Retinal pigment epithelial cell (primary cell): ENCODE measurements at regions not wholly inside any gene's neighbourhood (a gene's known extent, or its start where the extent isn't known, plus 50 kb on each side); places are given as distances from the start of the nearest gene placed in this dataset.

Source experiments
- DNase-seq: peaks from one replicate; pipeline ENCODE4 v3.0.0-alpha.2; 2010; ENCODE audit warnings: low read depth
- H3K4me3 ChIP-seq: 2 replicates; pipeline ENCODE4 v1.5.1; 2011; ENCODE audit warnings: mild to moderate bottlenecking, low read length, control low read depth, moderate library complexity
- TF ChIP-seq, protein P1 (sequence below): conservative IDR thresholded peaks from 2 replicates; pipeline ENCODE4 v1.5.1; 2011; ENCODE audit warnings: low read depth, low read length, control low read depth, inconsistent platforms

DNA sequence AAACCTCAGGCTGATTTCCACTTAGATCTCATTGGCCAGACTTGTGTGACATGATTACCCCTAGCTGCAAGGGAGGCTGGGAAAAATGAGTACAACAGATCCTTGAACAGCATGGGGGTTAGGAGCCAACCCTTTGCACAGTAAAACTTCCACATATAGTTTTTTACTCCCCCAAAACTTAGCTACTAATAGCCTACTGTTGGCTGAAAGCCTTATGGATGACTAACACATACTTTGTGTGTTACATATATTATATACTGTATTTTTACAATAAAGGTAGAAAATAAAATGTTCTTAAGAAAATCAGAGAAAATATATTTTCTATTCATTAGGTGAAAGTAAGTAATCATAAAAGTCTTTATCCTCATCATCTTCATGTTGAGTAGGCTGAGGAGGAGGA, 217.4 kb downstream of the NMUR2 start:
- TF ChIP-seq, protein P1, sequence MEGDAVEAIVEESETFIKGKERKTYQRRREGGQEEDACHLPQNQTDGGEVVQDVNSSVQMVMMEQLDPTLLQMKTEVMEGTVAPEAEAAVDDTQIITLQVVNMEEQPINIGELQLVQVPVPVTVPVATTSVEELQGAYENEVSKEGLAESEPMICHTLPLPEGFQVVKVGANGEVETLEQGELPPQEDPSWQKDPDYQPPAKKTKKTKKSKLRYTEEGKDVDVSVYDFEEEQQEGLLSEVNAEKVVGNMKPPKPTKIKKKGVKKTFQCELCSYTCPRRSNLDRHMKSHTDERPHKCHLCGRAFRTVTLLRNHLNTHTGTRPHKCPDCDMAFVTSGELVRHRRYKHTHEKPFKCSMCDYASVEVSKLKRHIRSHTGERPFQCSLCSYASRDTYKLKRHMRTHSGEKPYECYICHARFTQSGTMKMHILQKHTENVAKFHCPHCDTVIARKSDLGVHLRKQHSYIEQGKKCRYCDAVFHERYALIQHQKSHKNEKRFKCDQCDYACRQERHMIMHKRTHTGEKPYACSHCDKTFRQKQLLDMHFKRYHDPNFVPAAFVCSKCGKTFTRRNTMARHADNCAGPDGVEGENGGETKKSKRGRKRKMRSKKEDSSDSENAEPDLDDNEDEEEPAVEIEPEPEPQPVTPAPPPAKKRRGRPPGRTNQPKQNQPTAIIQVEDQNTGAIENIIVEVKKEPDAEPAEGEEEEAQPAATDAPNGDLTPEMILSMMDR, result no peak
- H3K4me3 ChIP-seq, result no peak overlapping the region
- no peak for DNase-seq

DNA sequence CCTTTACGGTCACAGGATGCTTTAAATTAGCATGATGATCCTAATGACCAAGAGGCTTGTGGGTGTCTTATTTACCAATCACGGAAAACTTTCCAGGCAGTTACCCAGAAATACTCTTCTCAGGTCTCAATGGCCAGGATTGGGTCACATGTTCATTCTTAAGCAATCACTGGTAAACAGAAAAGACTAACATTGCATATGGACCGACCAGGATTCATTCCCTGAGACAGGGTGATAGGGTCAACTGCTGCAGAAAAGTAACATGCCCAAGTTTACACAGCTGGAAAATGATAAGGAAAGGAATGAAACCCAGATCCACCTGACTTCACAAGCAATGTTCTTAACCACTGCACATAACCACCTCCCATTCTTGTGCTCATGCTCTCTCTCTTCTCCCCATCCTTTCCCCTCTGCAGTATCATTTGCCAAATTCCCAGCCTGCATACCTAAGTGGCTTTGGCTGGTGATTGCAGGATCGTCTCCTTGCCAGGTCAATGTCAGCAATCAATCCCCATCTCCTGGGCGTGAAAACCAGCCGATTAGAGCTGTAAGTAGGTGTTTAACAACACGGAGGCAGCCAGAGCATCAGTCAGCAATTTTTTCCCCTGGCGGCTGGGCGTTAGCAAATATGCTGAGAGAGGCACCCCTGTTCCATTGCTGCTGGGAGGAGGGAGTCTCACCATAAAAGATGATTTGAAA, 219.4 kb downstream of the NMUR2 start:
- TF ChIP-seq, protein P1, result no peak
- H3K4me3 ChIP-seq, result no peak overlapping the region
- DNase-seq, result no peak

DNA sequence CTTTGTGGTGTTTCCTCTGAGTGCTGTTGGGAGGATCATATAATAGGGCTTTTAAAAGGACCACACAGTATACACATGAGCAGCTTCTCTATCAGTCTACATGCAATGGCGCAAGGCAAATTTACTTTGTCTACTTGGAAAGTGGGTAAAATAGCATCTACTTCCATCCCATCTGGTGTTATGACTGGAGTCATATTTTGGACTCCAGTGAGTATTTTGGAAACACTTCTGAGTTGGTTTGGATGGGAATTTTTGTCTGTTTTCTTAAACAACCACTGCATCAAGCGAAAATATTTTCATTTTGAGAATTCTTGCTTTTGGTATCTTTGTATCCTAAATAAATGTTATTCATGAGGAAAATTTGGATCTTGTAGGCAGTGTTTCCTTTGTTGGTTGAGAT, 220.8 kb downstream of the NMUR2 start:
- no peak overlapping the region for H3K4me3 ChIP-seq
- no peak for DNase-seq
- TF ChIP-seq, protein P1, result no peak

DNA sequence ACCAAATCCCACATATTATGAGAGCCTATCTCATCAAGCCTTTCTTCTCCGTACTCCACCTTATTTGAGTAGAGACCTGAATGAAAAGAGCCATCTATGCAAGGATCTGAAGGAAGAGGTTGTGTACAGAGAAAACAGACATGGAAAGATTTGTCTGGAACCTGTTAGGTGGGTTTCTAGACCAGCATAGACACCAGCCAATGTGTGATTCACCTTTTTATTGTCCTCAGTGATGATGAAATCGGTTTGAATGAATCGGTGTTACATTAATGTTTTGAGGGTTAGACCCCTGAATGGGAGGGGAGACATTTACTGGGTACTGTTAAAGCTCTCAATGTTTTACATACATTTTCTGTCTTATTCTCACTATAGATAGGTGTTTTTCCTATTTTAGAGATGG, 223.6 kb downstream of the NMUR2 start:
- no peak for DNase-seq
- TF ChIP-seq, protein P1, result no peak
- H3K4me3 ChIP-seq, result no peak overlapping the region

DNA sequence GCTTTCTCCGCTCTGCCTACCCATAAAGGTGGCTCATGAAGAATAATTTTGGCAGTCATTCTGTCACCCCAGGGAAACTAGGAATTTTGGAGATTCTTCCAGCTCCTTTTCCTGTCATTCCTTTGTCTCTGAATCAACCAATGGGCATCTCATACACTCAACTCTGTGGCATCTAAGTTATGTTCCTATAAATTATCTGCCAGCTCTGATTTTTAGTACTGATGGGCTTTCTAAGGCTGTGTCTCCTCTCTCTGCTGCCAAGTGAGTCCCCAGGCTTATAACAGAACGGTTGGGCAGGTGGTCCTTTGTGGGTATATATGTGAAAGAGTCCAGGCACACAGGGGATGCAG, 226.8 kb downstream of the NMUR2 start:
- no peak overlapping the region for H3K4me3 ChIP-seq
- no peak for DNase-seq
- TF ChIP-seq, protein P1, result no peak

DNA sequence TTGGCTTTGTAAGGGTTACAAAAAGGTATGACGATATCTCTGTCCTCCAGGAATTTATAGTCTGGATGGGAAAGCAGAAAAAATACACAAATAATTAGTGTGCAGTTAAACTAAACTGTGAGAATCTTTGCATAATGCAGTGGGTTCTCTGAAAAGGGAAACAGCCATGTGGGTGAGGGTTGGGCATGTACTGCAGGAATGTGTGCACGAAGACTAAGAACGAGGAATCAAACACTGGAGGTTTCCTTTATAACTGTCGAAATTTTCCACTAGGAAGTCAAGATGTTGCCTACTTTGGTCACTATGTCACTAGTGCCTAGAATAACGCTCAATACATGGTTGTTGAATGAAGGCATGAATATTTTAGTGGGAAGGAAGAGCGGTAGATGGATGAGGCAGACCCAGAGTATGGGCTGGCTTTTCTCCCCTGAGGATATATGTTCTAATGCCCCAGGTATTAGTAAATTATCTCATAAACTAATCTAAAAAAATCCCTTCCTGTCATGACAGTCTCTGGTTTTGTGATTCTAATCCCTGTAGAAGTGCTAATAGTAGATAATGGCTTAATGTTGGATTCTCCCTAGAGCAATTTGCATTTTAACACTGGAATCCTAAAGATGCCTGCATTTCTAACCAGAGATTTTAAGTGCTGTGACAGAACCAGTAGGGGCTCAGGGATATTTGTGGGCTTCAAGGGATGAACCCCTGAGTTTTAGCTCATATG, 227.3 kb downstream of the NMUR2 start:
- no peak for DNase-seq
- no peak overlapping the region for H3K4me3 ChIP-seq
- TF ChIP-seq, protein P1, result no peak

DNA sequence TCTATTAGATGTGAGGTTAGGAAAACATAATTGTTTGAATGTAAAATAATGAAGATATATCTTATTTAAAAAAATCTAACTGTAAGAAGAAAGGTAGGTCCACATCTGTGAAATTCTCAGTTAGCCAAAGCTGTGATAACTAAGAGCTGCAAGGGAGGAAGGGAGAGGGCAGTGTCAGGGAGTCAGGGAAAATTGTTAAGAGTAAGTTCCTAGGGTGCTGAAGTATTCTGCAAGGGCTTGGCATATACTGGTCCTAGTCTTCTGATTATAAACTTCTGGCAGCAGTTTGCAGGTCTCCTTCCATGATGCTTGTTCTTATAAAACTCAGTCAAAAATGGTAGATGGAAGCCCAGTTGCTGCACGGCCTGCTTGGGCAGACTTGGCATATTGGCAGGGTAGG, 233.2 kb downstream of the NMUR2 start:
- DNase-seq, result no peak
- no peak overlapping the region for H3K4me3 ChIP-seq
- TF ChIP-seq, protein P1, result no peak
